Breast epithelium (tissue), 4 donors: ENCODE measurements at regions not wholly inside any gene's neighbourhood (a gene's known extent, or its start where the extent isn't known, plus 50 kb on each side); places are given as distances from the start of the nearest gene placed in this dataset.
A peak's percentile ranks its signal among the peaks of the same experiment; 100 is the strongest.

Experiments
- DNase-seq, 2 donors: peaks; one replicate each; pipeline ENCODE4 v3.0.0-alpha.2; 2019; ENCODE audit warnings: low spot score in 2 of 2
- H3K27ac ChIP-seq, 2 donors: fragments of 200-600 bp; sonication (generic) in 1 of 2; one replicate each; pipeline ENCODE4 v1.5.1; 2016 to 2019; ENCODE audit warnings: mild to moderate bottlenecking in 1 of 2
- H3K27me3 ChIP-seq, 2 donors: fragments of 200-600 bp; sonication (generic) in 1 of 2; one replicate each; pipeline versions ENCODE4 v1.5.1 to v1.6.0; 2017 to 2019; ENCODE audit warnings: control low read depth in 1 of 2, mild to moderate bottlenecking in 1 of 2
- H3K36me3 ChIP-seq: fragments of 200-600 bp; one replicate; pipeline ENCODE4 v1.5.1; 2019
- H3K4me1 ChIP-seq, 2 donors: fragments of 200-600 bp; sonication (generic); one replicate each; pipeline ENCODE4 v1.5.1; 2016 to 2019; ENCODE audit warnings: control low read depth in 1 of 2
- H3K4me3 ChIP-seq, 3 donors: fragments of 200-600 bp; sonication (generic); 1 replicate in 2 of 3; 2 replicates in 1 of 3; pipeline ENCODE4 v1.5.1; 2016 to 2019; ENCODE audit warnings: mild to moderate bottlenecking in 3 of 3, moderate library complexity in 2 of 3
- H3K9me3 ChIP-seq, 2 donors: fragments of 200-600 bp; sonication (generic) in 1 of 2; one replicate each; pipeline ENCODE4 v1.5.1; 2016 to 2019; ENCODE audit warnings: control low read depth in 1 of 2
- POLR2A ChIP-seq: fragments of 450-650 bp; IDR thresholded peaks from one replicate; pipeline ENCODE4 v1.6.1; 2016; ENCODE audit warnings: antibody characterized with exemption, mild to moderate bottlenecking, moderate library complexity
- POLR2AphosphoS5 ChIP-seq, 3 donors: sonication (generic); formaldehyde crosslinking; IDR thresholded peaks; one replicate each; pipeline ENCODE4 v1.6.1; 2017; ENCODE audit warnings: antibody characterized with exemption in 3 of 3
- intact Hi-C: fragments of 100-400 bp; cut with DNase I; formaldehyde crosslinking; loops from one replicate; pipeline ENCODE4 v1.15.1; 2023; ENCODE audit warnings: low total_unique reads
- TF ChIP-seq, protein P1 (sequence below), 3 donors: fragments of 450-650 bp; IDR thresholded peaks; one replicate each; pipeline ENCODE4 v1.5.1; 2016 to 2017; ENCODE audit warnings: antibody characterized with exemption in 3 of 3, mild to moderate bottlenecking in 3 of 3, moderate library complexity in 3 of 3

GRCh38 chr1:59171788-59172187 lies 125.1 kb upstream of the FGGY start:
- no peaks in the 10 kb centered on the region for H3K36me3 ChIP-seq
- TF ChIP-seq POLR2AphosphoS5 (IDR thresholded peaks at IDR 0.05) (no peak), POLR2A (no peak)
- TF ChIP-seq, protein P1, sequence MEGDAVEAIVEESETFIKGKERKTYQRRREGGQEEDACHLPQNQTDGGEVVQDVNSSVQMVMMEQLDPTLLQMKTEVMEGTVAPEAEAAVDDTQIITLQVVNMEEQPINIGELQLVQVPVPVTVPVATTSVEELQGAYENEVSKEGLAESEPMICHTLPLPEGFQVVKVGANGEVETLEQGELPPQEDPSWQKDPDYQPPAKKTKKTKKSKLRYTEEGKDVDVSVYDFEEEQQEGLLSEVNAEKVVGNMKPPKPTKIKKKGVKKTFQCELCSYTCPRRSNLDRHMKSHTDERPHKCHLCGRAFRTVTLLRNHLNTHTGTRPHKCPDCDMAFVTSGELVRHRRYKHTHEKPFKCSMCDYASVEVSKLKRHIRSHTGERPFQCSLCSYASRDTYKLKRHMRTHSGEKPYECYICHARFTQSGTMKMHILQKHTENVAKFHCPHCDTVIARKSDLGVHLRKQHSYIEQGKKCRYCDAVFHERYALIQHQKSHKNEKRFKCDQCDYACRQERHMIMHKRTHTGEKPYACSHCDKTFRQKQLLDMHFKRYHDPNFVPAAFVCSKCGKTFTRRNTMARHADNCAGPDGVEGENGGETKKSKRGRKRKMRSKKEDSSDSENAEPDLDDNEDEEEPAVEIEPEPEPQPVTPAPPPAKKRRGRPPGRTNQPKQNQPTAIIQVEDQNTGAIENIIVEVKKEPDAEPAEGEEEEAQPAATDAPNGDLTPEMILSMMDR (IDR thresholded peaks at IDR 0.05) = no peak
- no peak overlapping the region for H3K27ac ChIP-seq
- H3K27me3 ChIP-seq = no peaks in the 10 kb centered on the region
- intact Hi-C loops = no loop called here
- DNase-seq = no peak
- H3K9me3 ChIP-seq = no peaks in the 10 kb centered on the region
- no peaks in the 10 kb centered on the region for H3K4me1 ChIP-seq
- H3K4me3 ChIP-seq = no peak overlapping the region

DNA sequence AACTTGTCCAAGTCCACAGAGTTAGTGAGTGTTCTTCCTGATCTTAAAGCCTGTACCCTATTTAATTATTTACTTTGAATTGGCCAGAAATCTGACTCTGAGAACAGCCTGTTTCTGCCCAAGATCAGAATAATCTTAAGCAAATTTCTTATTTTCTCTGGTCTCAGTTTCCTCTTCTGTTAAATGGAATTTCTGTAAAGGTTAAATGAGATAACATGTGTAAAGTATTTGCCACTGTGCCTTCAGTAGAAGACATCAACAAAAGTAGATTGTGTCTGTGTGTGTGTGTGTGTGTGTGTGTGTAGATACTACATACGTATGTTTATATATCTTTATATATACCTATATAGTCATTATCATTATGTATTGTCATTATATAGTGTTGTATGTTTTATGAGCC lies 124.2 kb upstream of the FGGY start:
- H3K36me3 ChIP-seq = no peaks in the 10 kb centered on the region
- no peaks in the 10 kb centered on the region for H3K9me3 ChIP-seq
- H3K27me3 ChIP-seq = no peaks in the 10 kb centered on the region
- H3K4me3 ChIP-seq = no peak overlapping the region
- no peaks in the 10 kb centered on the region for H3K4me1 ChIP-seq
- DNase-seq = no peak
- H3K27ac ChIP-seq = no peak overlapping the region
- TF ChIP-seq, protein P1 (IDR thresholded peaks at IDR 0.05) = no peak
- TF ChIP-seq POLR2A = no peak
- no peak for TF ChIP-seq POLR2AphosphoS5 (IDR thresholded peaks at IDR 0.05)
- intact Hi-C loops = no loop called here

DNA sequence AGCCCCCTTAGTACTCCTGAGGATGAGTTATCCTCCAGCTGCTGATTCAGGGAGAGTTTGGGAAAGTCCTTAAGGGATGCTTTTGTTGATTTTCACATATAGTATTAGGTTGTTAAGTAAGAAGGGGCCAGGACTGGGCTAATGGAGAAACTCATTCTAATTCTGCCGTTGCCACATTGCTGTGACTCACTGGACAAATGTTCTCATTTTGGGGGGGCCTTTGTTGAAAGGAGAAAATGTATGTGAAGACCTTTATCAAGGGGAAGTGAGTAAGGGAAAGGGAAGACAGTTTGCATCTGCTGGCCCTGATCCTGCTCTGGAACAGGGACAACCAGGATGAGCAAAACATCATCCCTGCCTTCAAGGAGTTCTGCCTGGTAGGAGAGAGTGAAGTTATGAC lies 123.2 kb upstream of the FGGY start:
- intact Hi-C loops = no loop called here
- Histone ChIP-seq H3K4me3 (no peak overlapping the region), H3K36me3 (no peaks in the 10 kb centered on the region), H3K4me1 (no peaks in the 10 kb centered on the region), H3K9me3 (no peaks in the 10 kb centered on the region), H3K27me3 (no peaks in the 10 kb centered on the region), H3K27ac (no peak overlapping the region)
- TF ChIP-seq, protein P1 (IDR thresholded peaks at IDR 0.05) = no peak
- TF ChIP-seq POLR2A (no peak), POLR2AphosphoS5 (IDR thresholded peaks at IDR 0.05) (no peak)
- DNase-seq = no peak

DNA sequence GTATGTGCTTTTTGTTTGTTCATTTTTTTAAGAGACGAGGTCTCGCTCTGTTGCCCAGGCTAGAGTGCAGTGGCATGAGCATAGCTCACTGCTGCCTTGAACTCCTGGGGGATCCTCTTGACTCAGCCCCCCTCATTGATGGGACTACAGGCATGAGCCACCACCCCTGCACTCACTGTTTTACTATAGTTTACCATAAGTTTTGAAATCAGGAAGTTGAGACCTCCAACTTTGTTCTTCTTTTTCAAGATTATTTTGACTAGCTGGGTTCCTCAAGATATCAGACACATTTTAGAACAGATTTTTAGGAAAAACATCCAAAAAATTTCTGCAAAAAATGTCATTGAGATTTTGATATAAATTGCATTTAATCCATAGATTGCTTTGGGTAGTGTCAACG lies 120.4 kb upstream of the FGGY start:
- TF ChIP-seq POLR2AphosphoS5 (IDR thresholded peaks at IDR 0.05) = no peak
- Histone ChIP-seq H3K9me3 (no peaks in the 10 kb centered on the region), H3K27me3 (no peaks in the 10 kb centered on the region), H3K36me3 (no peaks in the 10 kb centered on the region), H3K4me1 (no peaks in the 10 kb centered on the region), H3K27ac (no peak overlapping the region), H3K4me3 (no peak overlapping the region)
- intact Hi-C loops = no loop called here
- no peak for DNase-seq

- intact Hi-C loops = no loop called here
- Histone ChIP-seq H3K4me1 (no peaks in the 10 kb centered on the region), H3K27ac (peak overlapping the region; percentile 23 to 64), H3K36me3 (no peaks in the 10 kb centered on the region), H3K4me3 (no peak overlapping the region), H3K27me3 (no peaks in the 10 kb centered on the region), H3K9me3 (no peaks in the 10 kb centered on the region)
- TF ChIP-seq, protein P1 (IDR thresholded peaks at IDR 0.05) = no peak
- TF ChIP-seq POLR2AphosphoS5 (IDR thresholded peaks at IDR 0.05) = no peak
- TF ChIP-seq POLR2A = no peak
- DNase-seq = no peak
Measured at GRCh38 chr1:59177756-59178155, 119.1 kb upstream of the FGGY start.
